ENCODE measurements at regions not wholly inside any gene's neighbourhood (a gene's known extent, or its start where the extent isn't known, plus 50 kb on each side); places are given as distances from the start of the nearest gene placed in this dataset.

DNA sequence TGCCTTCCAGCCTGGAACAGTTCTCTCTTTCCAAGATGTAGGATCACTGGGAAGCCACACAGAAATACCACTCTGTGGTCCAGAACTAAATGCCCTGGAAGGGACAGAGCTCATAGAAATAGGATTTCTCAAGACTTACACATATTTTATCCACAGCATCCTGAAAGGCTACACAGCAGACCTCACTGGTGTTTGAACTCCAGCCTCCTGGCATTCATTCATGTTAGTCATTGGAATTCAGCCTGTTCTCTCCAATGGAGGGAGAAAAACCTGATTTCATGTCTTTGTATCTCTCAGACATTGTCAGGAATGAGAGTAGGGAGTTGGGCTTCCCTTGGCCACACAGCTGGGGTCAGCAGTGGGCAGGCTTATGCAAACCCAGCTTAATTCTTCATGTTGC, 121.1 kb upstream of the PPP2R3A start:
- TF ChIP-seq RAD21 (IDR thresholded peaks at IDR 0.05; ENCODE audit: low read length) (no peak), CTCF (conservative IDR thresholded peaks at IDR 0.05; ENCODE audit: low read depth, low read length) (no peak), RFX5 (IDR thresholded peaks at IDR 0.05; ENCODE audit: low read depth, low read length) (no peak), NFE2L2 (IDR thresholded peaks at IDR 0.05; ENCODE audit: low read depth, low read length) (no peak), CHD1 (IDR thresholded peaks at IDR 0.05; ENCODE audit: low read depth, low read length) (no peak), CEBPB (IDR thresholded peaks at IDR 0.05; ENCODE audit: low read depth, low read length) (no peak), SMC3 (IDR thresholded peaks at IDR 0.05; ENCODE audit: low read depth, low read length) (no peak), POLR2A (IDR thresholded peaks at IDR 0.05; ENCODE audit: low read depth, low read length) (no peak), BHLHE40 (IDR thresholded peaks at IDR 0.05; ENCODE audit: low read depth, low read length) (no peak), FOS (IDR thresholded peaks at IDR 0.05; ENCODE audit: low read depth, low read length) (no peak)
- Histone ChIP-seq H2BK5ac (ENCODE audit: low read depth, low read length, poor library complexity, severe bottlenecking) (no peak overlapping the region), H2BK15ac (ENCODE audit: low read depth, low read length) (no peak overlapping the region), H3K4me3 (ENCODE audit: insufficient read depth, low read depth, low read length) (no peak overlapping the region), H2AK5ac (ENCODE audit: low read depth, low read length) (no peak overlapping the region), H4K8ac (ENCODE audit: low read depth in 2 of 2, low read length in 2 of 2) (no peak overlapping the region), H2BK120ac (ENCODE audit: low read depth, low read length) (no peak overlapping the region), H2AK9ac (replicated peaks; ENCODE audit: low read depth, low read length, poor library complexity) (no peak overlapping the region), H3K36me3 (ENCODE audit: control insufficient read depth, insufficient read depth, low read length) (no peaks in the 10 kb centered on the region), H3K9ac (ENCODE audit: low read depth, low read length) (no peak overlapping the region), H3K56ac (ENCODE audit: extremely low read depth, insufficient read depth, low read length) (no peak overlapping the region), H4K91ac (ENCODE audit: insufficient read depth, low read depth, low read length) (no peak overlapping the region), H3K23ac (ENCODE audit: low read depth, low read length) (no peak overlapping the region), H2AFZ (replicated peaks; ENCODE audit: low read length, poor library complexity) (no peak overlapping the region), H3K79me1 (ENCODE audit: low read depth in 1 of 2, low read length in 2 of 2) (no peaks in the 10 kb centered on the region), H3K4ac (ENCODE audit: low read depth, low read length) (no peak overlapping the region), H3K4me1 (ENCODE audit: control insufficient read depth, insufficient read depth, low read length) (no peaks in the 10 kb centered on the region), H2BK20ac (ENCODE audit: low read depth, low read length) (no peak overlapping the region), H4K5ac (ENCODE audit: low read depth, low read length) (no peak overlapping the region), H3K18ac (ENCODE audit: low read depth, low read length) (no peak overlapping the region), H4K20me1 (ENCODE audit: insufficient read depth, low read length) (no peaks in the 10 kb centered on the region), H3K4me2 (ENCODE audit: low read depth, low read length) (no peak overlapping the region), H3K27ac (ENCODE audit: insufficient read depth, low read length) (no peak overlapping the region), H3K27me3 (ENCODE audit: control insufficient read depth, insufficient read depth, low read length) (no peaks in the 10 kb centered on the region), H3K9me3 (ENCODE audit: control insufficient read depth, insufficient read depth, low read length) (no peaks in the 10 kb centered on the region), H3K9me1 (ENCODE audit: insufficient read depth, low read length) (no peaks in the 10 kb centered on the region), H3K14ac (replicated peaks; ENCODE audit: low read depth, low read length) (no peak overlapping the region)
- in situ Hi-C loops (cut with MboI; ENCODE audit: low sequenced_read_pairs) = no loop called here
- intact Hi-C loops (cut with micrococcal nuclease) = no loop called here
- BruUV-seq (replicated peaks) = no TSS peak
- POLR2A ChIA-PET (ENCODE audit: unreplicated experiment) = no interaction called here
- CTCF ChIA-PET = no interaction called here
- DNase-seq = no peak
- dilution Hi-C loops (cut with HindIII; ENCODE audit: low sequenced_read_pairs, unreplicated experiment) = no loop called here
- ATAC-seq (ENCODE audit: low read depth) = no peak
